OCI-LY7 (cell line): ENCODE measurements at regions not wholly inside any gene's neighbourhood (a gene's known extent, or its start where the extent isn't known, plus 50 kb on each side); places are given as distances from the start of the nearest gene placed in this dataset.

Experiments
- BruUV-seq: library from RNA; stranded (reverse); fragments of 400-500 nt; replicated peaks from 2 replicates; lab custom pipeline; 2021; lab: Mats Ljungman, UMichigan
- CTCF ChIA-PET: fragments of 300-600 bp; sonication (Branson Sonifier 250); formaldehyde crosslinking; loops from one replicate; lab custom pipeline; 2022; ENCODE audit warnings: antibody characterized with exemption; ENCODE audit not compliant: unreplicated experiment; lab: Charles Lee
- POLR2A ChIA-PET: fragments of 300-600 bp; sonication (Branson Sonifier 250); formaldehyde crosslinking; loops from one replicate; lab custom pipeline; 2022; ENCODE audit warnings: antibody characterized with exemption; lab: Charles Lee
- DNase-seq: peaks from one replicate; pipeline ENCODE4 v3.0.0-alpha.2; 2015; ENCODE audit warnings: low spot score
- H2AFZ ChIP-seq: fragments of 200-600 bp; sonication (generic), shearing (Covaris generic); 2 replicates; pipeline ENCODE4 v1.6.1; 2014; ENCODE audit warnings: mild to moderate bottlenecking, antibody characterized with exemption, low read length, moderate library complexity
- H3K27ac ChIP-seq: fragments of 200-600 bp; sonication (generic); 2 replicates; pipeline ENCODE4 v1.5.1; 2014; ENCODE audit warnings: mixed run types, low read depth, mild to moderate bottlenecking, moderate library complexity, low read length, inconsistent platforms; ENCODE audit not compliant: poor library complexity, severe bottlenecking
- H3K36me3 ChIP-seq: fragments of 200-600 bp; sonication (generic); 2 replicates; pipeline ENCODE4 v1.6.1; 2014; ENCODE audit warnings: mild to moderate bottlenecking, antibody characterized with exemption, low read length, moderate library complexity, mixed read lengths; ENCODE audit not compliant: insufficient read depth
- H3K4me1 ChIP-seq: fragments of 200-600 bp; sonication (generic); 2 replicates; pipeline ENCODE4 v1.5.1; 2014; ENCODE audit warnings: mild to moderate bottlenecking, low read length; ENCODE audit not compliant: insufficient read depth, poor library complexity, severe bottlenecking
- H3K4me2 ChIP-seq: fragments of 200-600 bp; sonication (generic); 2 replicates; pipeline ENCODE4 v1.6.1; 2014; ENCODE audit warnings: mild to moderate bottlenecking, low read length
- H3K4me3 ChIP-seq: fragments of 200-600 bp; sonication (generic); 2 replicates; pipeline ENCODE4 v1.5.1; 2014; ENCODE audit warnings: mild to moderate bottlenecking, low read depth, low read length; ENCODE audit not compliant: poor library complexity, severe bottlenecking
- H3K79me2 ChIP-seq: fragments of 200-600 bp; sonication (generic); 2 replicates; pipeline ENCODE4 v1.6.1; 2016; ENCODE audit warnings: low read depth, mild to moderate bottlenecking, low read length, moderate library complexity, mixed read lengths; ENCODE audit not compliant: insufficient read depth
- H3K9me2 ChIP-seq: fragments of 200-600 bp; sonication (generic); 2 replicates; pipeline ENCODE4 v1.6.1; 2016; ENCODE audit warnings: mild to moderate bottlenecking, low read length, mixed read lengths; ENCODE audit not compliant: insufficient read depth
- H3K9me3 ChIP-seq: fragments of 200-600 bp; sonication (generic); 2 replicates; pipeline ENCODE4 v1.6.1; 2014; ENCODE audit warnings: mild to moderate bottlenecking, mixed run types, low read length, mixed read lengths
- H4K20me1 ChIP-seq: fragments of 200-600 bp; sonication (generic); 2 replicates; pipeline ENCODE4 v1.6.1; 2014; ENCODE audit warnings: mild to moderate bottlenecking, antibody characterized with exemption, low read length, moderate library complexity, mixed read lengths; ENCODE audit not compliant: insufficient read depth
- EZH2phosphoT487 ChIP-seq: fragments of 200-600 bp; sonication (generic); IDR thresholded peaks from 2 replicates; pipeline ENCODE4 v1.6.1; 2018; ENCODE audit warnings: low read depth, borderline replicate concordance, mild to moderate bottlenecking, mixed run types, antibody characterized with exemption, low read length, moderate library complexity, mixed read lengths
- intact Hi-C: fragments of 100-400 bp; cut with micrococcal nuclease; formaldehyde crosslinking; loops from one replicate; pipeline ENCODE4 v1.10.0; 2022; ENCODE audit not compliant: unreplicated experiment
- TF ChIP-seq, protein P1 (sequence below): fragments of 200-600 bp; sonication (generic); conservative IDR thresholded peaks from 2 replicates; pipeline ENCODE4 v1.5.1; 2014; ENCODE audit warnings: mild to moderate bottlenecking, antibody characterized with exemption, low read length, moderate library complexity, mixed read lengths

DNA sequence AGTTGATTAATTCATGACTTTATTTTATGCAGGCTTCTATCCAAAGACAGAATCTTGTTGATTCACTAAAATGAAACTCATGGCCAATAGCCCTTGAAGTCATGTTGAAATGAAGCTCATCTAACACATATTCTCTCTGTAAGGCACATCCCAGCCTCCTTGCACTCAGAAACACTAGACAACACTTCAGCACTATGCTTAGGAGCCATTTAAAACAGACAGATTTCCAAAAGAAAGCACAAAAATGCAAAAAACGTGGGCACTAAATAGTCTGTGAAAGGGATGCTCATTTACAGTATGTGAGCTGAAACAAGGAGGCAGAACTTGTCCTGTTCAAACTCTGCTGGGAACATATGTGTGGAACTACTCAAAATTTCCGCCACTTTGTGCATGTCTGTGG lies 124.4 kb downstream of the MYCN start:
- Histone ChIP-seq H3K27ac (no peak overlapping the region), H2AFZ (no peak overlapping the region), H4K20me1 (no peaks in the 10 kb centered on the region), H3K36me3 (no peaks in the 10 kb centered on the region), H3K9me2 (no peaks in the 10 kb centered on the region), H3K79me2 (no peaks in the 10 kb centered on the region), H3K4me3 (no peak overlapping the region), H3K4me2 (no peak overlapping the region), H3K9me3 (0 out of 2 replicates have a peak, but pooled peaks cover 7% of the 10 kb centered on the region), H3K4me1 (no peaks in the 10 kb centered on the region)
- ChIA-PET POLR2A (interaction anchor here (0.6 to 1.5 kb wide), 2 partner anchors 33 to 69 kb away, joined by 3 to 4 read pairs; no protein-coding TSS in a partner anchor), CTCF (no interaction called here)
- DNase-seq: no peak
- TF ChIP-seq, protein P1, sequence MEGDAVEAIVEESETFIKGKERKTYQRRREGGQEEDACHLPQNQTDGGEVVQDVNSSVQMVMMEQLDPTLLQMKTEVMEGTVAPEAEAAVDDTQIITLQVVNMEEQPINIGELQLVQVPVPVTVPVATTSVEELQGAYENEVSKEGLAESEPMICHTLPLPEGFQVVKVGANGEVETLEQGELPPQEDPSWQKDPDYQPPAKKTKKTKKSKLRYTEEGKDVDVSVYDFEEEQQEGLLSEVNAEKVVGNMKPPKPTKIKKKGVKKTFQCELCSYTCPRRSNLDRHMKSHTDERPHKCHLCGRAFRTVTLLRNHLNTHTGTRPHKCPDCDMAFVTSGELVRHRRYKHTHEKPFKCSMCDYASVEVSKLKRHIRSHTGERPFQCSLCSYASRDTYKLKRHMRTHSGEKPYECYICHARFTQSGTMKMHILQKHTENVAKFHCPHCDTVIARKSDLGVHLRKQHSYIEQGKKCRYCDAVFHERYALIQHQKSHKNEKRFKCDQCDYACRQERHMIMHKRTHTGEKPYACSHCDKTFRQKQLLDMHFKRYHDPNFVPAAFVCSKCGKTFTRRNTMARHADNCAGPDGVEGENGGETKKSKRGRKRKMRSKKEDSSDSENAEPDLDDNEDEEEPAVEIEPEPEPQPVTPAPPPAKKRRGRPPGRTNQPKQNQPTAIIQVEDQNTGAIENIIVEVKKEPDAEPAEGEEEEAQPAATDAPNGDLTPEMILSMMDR: no peak
- TF ChIP-seq EZH2phosphoT487: no peak
- BruUV-seq: no TSS peak
- intact Hi-C loops: no loop called here

DNA sequence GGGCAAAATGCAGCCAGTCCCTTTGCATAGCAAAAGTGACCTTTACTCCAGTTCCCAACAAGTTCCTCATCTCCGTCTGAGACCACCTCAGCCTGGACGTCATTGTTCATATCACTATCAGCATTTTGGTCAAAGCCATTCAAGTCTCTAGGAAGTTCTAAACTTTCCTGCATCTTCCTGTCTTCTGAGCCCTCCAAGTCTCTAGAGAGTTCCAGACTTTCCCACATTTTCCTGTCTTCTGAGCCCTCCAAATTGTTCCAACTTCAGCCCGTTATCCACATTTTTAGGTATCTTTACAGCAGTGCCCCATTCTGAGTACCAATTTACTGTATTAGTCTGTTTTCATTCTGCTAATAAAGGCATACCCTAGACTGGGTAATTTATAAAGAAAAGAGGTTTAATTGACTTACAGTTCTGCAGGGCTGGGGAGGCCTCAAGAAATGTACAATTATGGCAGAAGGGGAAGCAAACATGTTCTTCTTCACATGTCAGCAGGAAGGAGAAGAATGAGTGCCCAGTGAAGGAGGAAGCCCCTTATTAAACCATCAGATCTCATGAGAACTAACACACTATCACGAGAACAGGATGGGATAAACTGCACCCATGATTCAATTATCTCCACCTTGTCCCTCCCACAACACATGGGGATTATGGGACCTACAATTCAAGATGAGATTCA lies 123.7 kb downstream of the MYCN start:
- ChIA-PET CTCF (no interaction called here), POLR2A (interaction anchor here (0.6 kb wide), 1 partner anchor 68 kb away, joined by 4 read pairs; no protein-coding TSS in a partner anchor)
- Histone ChIP-seq H3K9me2 (no peaks in the 10 kb centered on the region), H3K9me3 (0 out of 2 replicates have a peak, but pooled peaks cover 7% of the 10 kb centered on the region), H3K4me1 (no peaks in the 10 kb centered on the region), H2AFZ (no peak overlapping the region), H3K4me3 (no peak overlapping the region), H3K36me3 (no peaks in the 10 kb centered on the region), H4K20me1 (no peaks in the 10 kb centered on the region), H3K27ac (no peak overlapping the region), H3K4me2 (no peak overlapping the region), H3K79me2 (no peaks in the 10 kb centered on the region)
- no TSS peak for BruUV-seq
- TF ChIP-seq EZH2phosphoT487: no peak
- TF ChIP-seq, protein P1: no peak
- no peak for DNase-seq
- intact Hi-C loops: no loop called here

DNA sequence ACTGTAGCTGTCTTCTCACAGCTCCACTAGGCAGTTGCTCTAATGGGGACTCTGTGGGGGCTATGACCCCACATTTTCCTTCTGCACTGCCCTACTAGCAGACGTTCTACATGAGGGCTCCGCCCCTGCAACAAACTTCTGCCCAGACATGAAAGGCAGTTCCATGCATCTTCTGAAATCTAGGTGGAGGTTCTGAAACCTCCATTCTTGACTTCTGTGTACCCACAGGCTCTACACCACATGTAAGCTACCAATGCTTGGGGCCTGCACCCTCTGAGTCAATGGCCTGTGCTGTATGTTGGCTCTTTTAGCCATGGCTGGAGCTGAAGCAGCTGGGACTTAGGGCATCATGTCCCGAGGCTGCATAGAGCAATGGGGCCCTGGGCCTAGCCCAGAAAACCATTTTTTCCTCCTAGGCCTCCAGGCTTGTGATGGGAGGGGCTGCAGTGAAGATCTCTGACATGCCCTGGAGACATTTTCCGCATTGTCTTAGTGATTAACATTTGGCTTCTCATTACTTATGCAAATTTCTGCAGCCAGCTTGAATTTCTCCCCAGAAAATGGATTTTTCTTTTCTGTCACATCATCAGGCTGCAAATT lies 123.0 kb downstream of the MYCN start:
- POLR2A ChIA-PET: no interaction called here
- Histone ChIP-seq H4K20me1 (no peaks in the 10 kb centered on the region), H2AFZ (no peak overlapping the region), H3K4me2 (no peak overlapping the region), H3K9me3 (0 out of 2 replicates have a peak, but pooled peaks cover 7% of the 10 kb centered on the region), H3K4me1 (no peaks in the 10 kb centered on the region), H3K27ac (no peak overlapping the region), H3K9me2 (no peaks in the 10 kb centered on the region), H3K79me2 (no peaks in the 10 kb centered on the region), H3K4me3 (no peak overlapping the region), H3K36me3 (no peaks in the 10 kb centered on the region)
- intact Hi-C loops: no loop called here
- CTCF ChIA-PET: no interaction called here
- BruUV-seq: no TSS peak
- DNase-seq: no peak
- no peak for TF ChIP-seq EZH2phosphoT487
- TF ChIP-seq, protein P1: no peak
